ENCODE measurements at regions not wholly inside any gene's neighbourhood (a gene's known extent, or its start where the extent isn't known, plus 50 kb on each side); places are given as distances from the start of the nearest gene placed in this dataset.
"Not testable (repeated sequence)": the region's sequence is repeated elsewhere in the genome, so short reads cannot be mapped to it uniquely, and the experiment has no call there.

GRCh38 chr10:30730306-30730705 is 100.8 kb upstream of the LYZL2 start:
- Mint-ChIP-seq H3K9me3 (ENCODE audit: low read depth) (peaks cover 11% of the 10 kb centered on the region), H3K27ac (ENCODE audit: unreplicated experiment) (no peak overlapping the region), H3K36me3 (ENCODE audit: low read depth) (no peaks in the 10 kb centered on the region), H3K27me3 (ENCODE audit: low read depth) (no peaks in the 10 kb centered on the region), H3K4me3 (ENCODE audit: unreplicated experiment) (no peak overlapping the region), H3K4me1 (ENCODE audit: low read depth) (peaks cover 17% of the 10 kb centered on the region)
- no peak for TF ChIP-seq CTCF (IDR thresholded peaks at IDR 0.05)
- DNase-seq (ENCODE audit: low spot score), result no peak

- Mint-ChIP-seq H3K4me1 (ENCODE audit: low read depth) (peaks cover 9% of the 10 kb centered on the region), H3K27me3 (ENCODE audit: low read depth) (no peaks in the 10 kb centered on the region), H3K27ac (ENCODE audit: unreplicated experiment) (no peak overlapping the region), H3K9me3 (ENCODE audit: low read depth) (peaks cover 11% of the 10 kb centered on the region), H3K36me3 (ENCODE audit: low read depth) (no peaks in the 10 kb centered on the region), H3K4me3 (ENCODE audit: unreplicated experiment) (no peak overlapping the region)
- no peak for TF ChIP-seq CTCF (IDR thresholded peaks at IDR 0.05)
- DNase-seq (ENCODE audit: low spot score), result no peak
Measured at GRCh38 chr10:30728766-30729165, 99.2 kb upstream of the LYZL2 start.

GRCh38 chr10:30728127-30728526 is 98.6 kb upstream of the LYZL2 start:
- H3K27ac Mint-ChIP-seq (ENCODE audit: unreplicated experiment), result no peak overlapping the region
- H3K4me3 Mint-ChIP-seq (ENCODE audit: unreplicated experiment), result no peak overlapping the region
- no peaks in the 10 kb centered on the region for H3K27me3 Mint-ChIP-seq (ENCODE audit: low read depth)
- H3K9me3 Mint-ChIP-seq (ENCODE audit: low read depth), result peaks cover 11% of the 10 kb centered on the region
- peaks cover 9% of the 10 kb centered on the region for H3K4me1 Mint-ChIP-seq (ENCODE audit: low read depth)
- no peak for TF ChIP-seq CTCF (IDR thresholded peaks at IDR 0.05)
- no peaks in the 10 kb centered on the region for H3K36me3 Mint-ChIP-seq (ENCODE audit: low read depth)
- no peak for DNase-seq (ENCODE audit: low spot score)

- DNase-seq (ENCODE audit: low spot score), result no peak
- H3K4me1 Mint-ChIP-seq (ENCODE audit: low read depth), result peaks cover 9% of the 10 kb centered on the region
- no peaks in the 10 kb centered on the region for H3K27me3 Mint-ChIP-seq (ENCODE audit: low read depth)
- no peaks in the 10 kb centered on the region for H3K36me3 Mint-ChIP-seq (ENCODE audit: low read depth)
- H3K9me3 Mint-ChIP-seq (ENCODE audit: low read depth), result peaks cover 11% of the 10 kb centered on the region
- H3K4me3 Mint-ChIP-seq (ENCODE audit: unreplicated experiment), result no peak overlapping the region
- H3K27ac Mint-ChIP-seq (ENCODE audit: unreplicated experiment), result no peak overlapping the region
- no peak for TF ChIP-seq CTCF (IDR thresholded peaks at IDR 0.05)
Measured at GRCh38 chr10:30727524-30727923, 98.0 kb upstream of the LYZL2 start.

- not testable (repeated sequence) for H3K36me3 Mint-ChIP-seq (ENCODE audit: low read depth); H3K27me3 Mint-ChIP-seq (ENCODE audit: low read depth); H3K4me3 Mint-ChIP-seq (ENCODE audit: unreplicated experiment); H3K4me1 Mint-ChIP-seq (ENCODE audit: low read depth); DNase-seq (ENCODE audit: low spot score); H3K27ac Mint-ChIP-seq (ENCODE audit: unreplicated experiment)
- H3K9me3 Mint-ChIP-seq (ENCODE audit: low read depth), result peaks cover 11% of the 10 kb centered on the region
- TF ChIP-seq CTCF (IDR thresholded peaks at IDR 0.05), result peak; percentile 83
Measured at GRCh38 chr10:30726783-30727414, 97.3 kb upstream of the LYZL2 start.

Data from chondrocyte (in vitro differentiated cells).